ENCODE measurements at regions not wholly inside any gene's neighbourhood (a gene's known extent, or its start where the extent isn't known, plus 50 kb on each side); places are given as distances from the start of the nearest gene placed in this dataset.
"Not testable (repeated sequence)": the region's sequence is repeated elsewhere in the genome, so short reads cannot be mapped to it uniquely, and the experiment has no call there.

GRCh38 chr2:133991606-133992168 lies 262.2 kb upstream of the MGAT5 start:
- Mint-ChIP-seq H3K4me1 (no peaks in the 10 kb centered on the region), H3K27ac (no peak overlapping the region), H3K4me3 (no peak overlapping the region), H3K27me3 (no peaks in the 10 kb centered on the region), H3K36me3 (no peaks in the 10 kb centered on the region), H3K9me3 (no peaks in the 10 kb centered on the region)
- ATAC-seq: no peak

- H3K4me1 Mint-ChIP-seq: no peaks in the 10 kb centered on the region
- no peak overlapping the region for H3K4me3 Mint-ChIP-seq
- no peak overlapping the region for H3K27ac Mint-ChIP-seq
- H3K36me3 Mint-ChIP-seq: no peaks in the 10 kb centered on the region
- no peaks in the 10 kb centered on the region for H3K9me3 Mint-ChIP-seq
- no peak for ATAC-seq
- H3K27me3 Mint-ChIP-seq: no peaks in the 10 kb centered on the region
Observed at GRCh38 chr2:133992454-133992853, 261.4 kb upstream of the MGAT5 start.

- no peak overlapping the region for H3K27ac Mint-ChIP-seq
- H3K4me1 Mint-ChIP-seq: no peaks in the 10 kb centered on the region
- H3K4me3 Mint-ChIP-seq: no peak overlapping the region
- no peaks in the 10 kb centered on the region for H3K9me3 Mint-ChIP-seq
- no peak for ATAC-seq
- H3K36me3 Mint-ChIP-seq: peaks cover 5% of the 10 kb centered on the region
- H3K27me3 Mint-ChIP-seq: no peaks in the 10 kb centered on the region
Observed at GRCh38 chr2:133993160-133993559, 260.7 kb upstream of the MGAT5 start.

GRCh38 chr2:133998726-133999125 lies 255.1 kb upstream of the MGAT5 start:
- ATAC-seq, H3K4me1 Mint-ChIP-seq, H3K27ac Mint-ChIP-seq, H3K9me3 Mint-ChIP-seq, H3K36me3 Mint-ChIP-seq, H3K4me3 Mint-ChIP-seq, H3K27me3 Mint-ChIP-seq: not testable (repeated sequence)

- no peak overlapping the region for H3K4me3 Mint-ChIP-seq
- H3K4me1 Mint-ChIP-seq: no peaks in the 10 kb centered on the region
- H3K27ac Mint-ChIP-seq: no peak overlapping the region
- no peak for ATAC-seq
- no peaks in the 10 kb centered on the region for H3K9me3 Mint-ChIP-seq
- H3K27me3 Mint-ChIP-seq: no peaks in the 10 kb centered on the region
- peaks cover 5% of the 10 kb centered on the region for H3K36me3 Mint-ChIP-seq
Observed at GRCh38 chr2:134002391-134002790, 251.5 kb upstream of the MGAT5 start.

GRCh38 chr2:134002921-134003320 lies 251.0 kb upstream of the MGAT5 start:
- Mint-ChIP-seq H3K9me3 (no peaks in the 10 kb centered on the region), H3K27ac (no peak overlapping the region), H3K36me3 (peaks cover 1% of the 10 kb centered on the region), H3K27me3 (no peaks in the 10 kb centered on the region), H3K4me3 (no peak overlapping the region), H3K4me1 (no peaks in the 10 kb centered on the region)
- no peak for ATAC-seq

GRCh38 chr2:134004467-134004866 lies 249.4 kb upstream of the MGAT5 start:
- H3K4me1 Mint-ChIP-seq: peaks cover 5% of the 10 kb centered on the region
- no peak for ATAC-seq
- H3K36me3 Mint-ChIP-seq: no peaks in the 10 kb centered on the region
- H3K4me3 Mint-ChIP-seq: no peak overlapping the region
- no peaks in the 10 kb centered on the region for H3K9me3 Mint-ChIP-seq
- H3K27ac Mint-ChIP-seq: no peak overlapping the region
- no peaks in the 10 kb centered on the region for H3K27me3 Mint-ChIP-seq

GRCh38 chr2:134008837-134009236 lies 245.0 kb upstream of the MGAT5 start:
- Mint-ChIP-seq H3K27me3 (no peaks in the 10 kb centered on the region), H3K4me1 (peaks cover 5% of the 10 kb centered on the region), H3K36me3 (no peaks in the 10 kb centered on the region), H3K27ac (no peak overlapping the region), H3K9me3 (no peaks in the 10 kb centered on the region), H3K4me3 (no peak overlapping the region)
- ATAC-seq: no peak

- no peak overlapping the region for H3K4me3 Mint-ChIP-seq
- no peak overlapping the region for H3K27ac Mint-ChIP-seq
- ATAC-seq: no peak
- H3K4me1 Mint-ChIP-seq: peaks cover 5% of the 10 kb centered on the region
- peaks cover 3% of the 10 kb centered on the region for H3K9me3 Mint-ChIP-seq
- H3K36me3 Mint-ChIP-seq: no peaks in the 10 kb centered on the region
- no peaks in the 10 kb centered on the region for H3K27me3 Mint-ChIP-seq
Observed at GRCh38 chr2:134009440-134009839, 244.4 kb upstream of the MGAT5 start.

- not testable (repeated sequence) for H3K27me3 Mint-ChIP-seq, H3K27ac Mint-ChIP-seq, H3K9me3 Mint-ChIP-seq, H3K36me3 Mint-ChIP-seq, H3K4me3 Mint-ChIP-seq, ATAC-seq, H3K4me1 Mint-ChIP-seq
Observed at GRCh38 chr2:134009906-134010305, 244.0 kb upstream of the MGAT5 start.

- Mint-ChIP-seq H3K27me3 (no peaks in the 10 kb centered on the region), H3K9me3 (peaks cover 3% of the 10 kb centered on the region), H3K4me1 (peaks cover 5% of the 10 kb centered on the region), H3K36me3 (no peaks in the 10 kb centered on the region), H3K4me3 (no peak overlapping the region), H3K27ac (no peak overlapping the region)
- no peak for ATAC-seq
Observed at GRCh38 chr2:134011936-134012586, 241.8 kb upstream of the MGAT5 start.

GRCh38 chr2:134014196-134014960 lies 239.5 kb upstream of the MGAT5 start:
- Mint-ChIP-seq H3K9me3 (peaks cover 3% of the 10 kb centered on the region), H3K27me3 (no peaks in the 10 kb centered on the region), H3K27ac (no peak overlapping the region), H3K4me1 (no peaks in the 10 kb centered on the region), H3K4me3 (no peak overlapping the region), H3K36me3 (no peaks in the 10 kb centered on the region)
- ATAC-seq: no peak

- Mint-ChIP-seq H3K27ac (no peak overlapping the region), H3K4me1 (peaks cover 35% of the 10 kb centered on the region), H3K9me3 (no peaks in the 10 kb centered on the region), H3K27me3 (no peaks in the 10 kb centered on the region), H3K36me3 (no peaks in the 10 kb centered on the region), H3K4me3 (no peak overlapping the region)
- no peak for ATAC-seq
Observed at GRCh38 chr2:134019871-134020270, 234.0 kb upstream of the MGAT5 start.

- Mint-ChIP-seq H3K27me3 (no peaks in the 10 kb centered on the region), H3K27ac (peak overlapping the region; percentile 75), H3K4me1 (peaks cover 35% of the 10 kb centered on the region), H3K4me3 (no peak overlapping the region), H3K36me3 (no peaks in the 10 kb centered on the region), H3K9me3 (no peaks in the 10 kb centered on the region)
- peak; percentile 21 for ATAC-seq
Observed at GRCh38 chr2:134020608-134021007, 233.3 kb upstream of the MGAT5 start.

GRCh38 chr2:134021830-134022524 lies 231.9 kb upstream of the MGAT5 start:
- Mint-ChIP-seq H3K27me3 (peaks cover 6% of the 10 kb centered on the region), H3K4me3 (peak overlapping the region; percentile 35), H3K4me1 (peaks cover 38% of the 10 kb centered on the region), H3K27ac (peak overlapping the region; percentile 75), H3K9me3 (no peaks in the 10 kb centered on the region), H3K36me3 (no peaks in the 10 kb centered on the region)
- peak; percentile 97 for ATAC-seq

Measured in stimulated activated memory B cell treated with anti-CD40 and anti-IgM and Interleukin-4, amounts not matched to agents 10 μg/mL and 1 μg/mL and 100 μg/mL, for 72 hours (primary cell).